Astrocyte (in vitro differentiated cells and primary cell): ENCODE measurements at regions not wholly inside any gene's neighbourhood (a gene's known extent, or its start where the extent isn't known, plus 50 kb on each side); places are given as distances from the start of the nearest gene placed in this dataset.

Source experiments
- DNase-seq: peaks from one replicate; pipeline ENCODE4 v3.0.0-alpha.2; 2010; ENCODE audit warnings: low read depth
- FAIRE-seq: peaks from 2 replicates; lab custom pipeline; 2011; peaks lifted over from hg19 to GRCh38; lab: Jason Lieb, UNC
- H2AFZ ChIP-seq: 2 replicates; pipeline ENCODE4 v1.6.0; 2012; ENCODE audit warnings: low read depth, low read length, inconsistent platforms
- H3K27ac ChIP-seq: 2 replicates; pipeline ENCODE4 v1.5.1; 2011; ENCODE audit warnings: low read depth, low read length, inconsistent platforms
- H3K27me3 ChIP-seq: 2 replicates; pipeline ENCODE4 v1.6.0; 2011; ENCODE audit warnings: low read length, inconsistent platforms; ENCODE audit not compliant: insufficient read depth
- H3K36me3 ChIP-seq: 2 replicates; pipeline ENCODE4 v1.5.1; 2011; ENCODE audit warnings: low read length, inconsistent platforms; ENCODE audit not compliant: insufficient read depth
- H3K4me1 ChIP-seq: 2 replicates; pipeline ENCODE4 v1.5.1; 2011; ENCODE audit warnings: low read length, inconsistent platforms; ENCODE audit not compliant: insufficient read depth
- H3K4me2 ChIP-seq: 2 replicates; pipeline ENCODE4 v1.6.0; 2012; ENCODE audit warnings: low read length, inconsistent platforms
- H3K4me3 ChIP-seq: 2 replicates; pipeline ENCODE4 v1.5.1; 2011; ENCODE audit warnings: low read depth, mild to moderate bottlenecking, low read length, inconsistent platforms; ENCODE audit not compliant: insufficient read depth
- H3K79me2 ChIP-seq: 2 replicates; pipeline ENCODE4 v1.6.0; 2012; ENCODE audit warnings: mild to moderate bottlenecking, low read length, inconsistent platforms; ENCODE audit not compliant: insufficient read depth
- H3K9ac ChIP-seq: 2 replicates; pipeline ENCODE4 v1.6.0; 2012; ENCODE audit warnings: mild to moderate bottlenecking, low read length, inconsistent platforms
- H3K9me3 ChIP-seq: 2 replicates; pipeline ENCODE4 v1.5.1; 2012; ENCODE audit warnings: low read depth, mild to moderate bottlenecking, low read length, inconsistent platforms; ENCODE audit not compliant: insufficient read depth
- H4K20me1 ChIP-seq: 2 replicates; pipeline ENCODE4 v1.6.0; 2012; ENCODE audit warnings: low read length, inconsistent platforms; ENCODE audit not compliant: insufficient read depth
- H3K27ac Mint-ChIP-seq: one replicate; pipeline ENCODE4 v1.8.0; 2021; ENCODE audit warnings: mild to moderate bottlenecking, mixed read lengths; ENCODE audit not compliant: unreplicated experiment
- H3K27me3 Mint-ChIP-seq: one replicate; pipeline ENCODE4 v1.8.0; 2021; ENCODE audit warnings: low read depth, mixed read lengths; ENCODE audit not compliant: unreplicated experiment
- H3K36me3 Mint-ChIP-seq: one replicate; pipeline ENCODE4 v1.8.0; 2021; ENCODE audit warnings: low read depth, mixed read lengths; ENCODE audit not compliant: unreplicated experiment
- H3K4me1 Mint-ChIP-seq: one replicate; pipeline ENCODE4 v1.8.0; 2021; ENCODE audit warnings: low read depth, mixed read lengths; ENCODE audit not compliant: unreplicated experiment
- H3K4me3 Mint-ChIP-seq: one replicate; pipeline ENCODE4 v1.8.0; 2021; ENCODE audit warnings: mild to moderate bottlenecking, moderate library complexity, mixed read lengths; ENCODE audit not compliant: unreplicated experiment
- H3K9me3 Mint-ChIP-seq: one replicate; pipeline ENCODE4 v1.8.0; 2021; ENCODE audit warnings: mild to moderate bottlenecking, mixed read lengths; ENCODE audit not compliant: unreplicated experiment
- EZH2 ChIP-seq: IDR thresholded peaks from 2 replicates; pipeline ENCODE4 v1.6.1; 2012; ENCODE audit warnings: mild to moderate bottlenecking, low read length, inconsistent platforms; ENCODE audit not compliant: insufficient read depth
- TF ChIP-seq, protein P1 (sequence below): IDR thresholded peaks from 2 replicates; pipeline ENCODE4 v1.5.1; 2011; ENCODE audit warnings: low read depth, mild to moderate bottlenecking, inconsistent platforms, low read length, moderate library complexity; ENCODE audit not compliant: insufficient read depth

DNA sequence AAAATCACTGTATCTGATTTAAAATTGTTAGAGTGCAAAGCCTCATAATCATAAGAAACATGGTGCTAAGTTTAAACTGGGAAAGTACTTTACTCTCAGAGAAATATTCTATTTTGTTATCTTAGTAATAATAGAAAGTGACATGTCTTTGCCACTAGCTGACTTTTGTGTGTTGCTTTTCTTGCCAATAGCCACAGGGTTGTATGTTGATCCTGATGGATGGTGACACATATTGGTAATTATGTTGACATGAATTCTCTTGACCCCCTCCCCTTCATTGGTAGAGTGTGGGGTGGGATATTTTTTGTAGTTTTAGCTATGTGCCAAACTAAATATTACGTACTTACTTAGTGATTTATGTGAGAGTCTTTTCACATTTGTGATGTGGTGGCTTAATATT, 103.1 kb upstream of the MAP9 start:
- Histone ChIP-seq H3K27ac (no peak overlapping the region), H4K20me1 (no peaks in the 10 kb centered on the region), H3K4me1 (no peaks in the 10 kb centered on the region), H3K4me3 (no peak overlapping the region), H3K9me3 (no peaks in the 10 kb centered on the region), H3K27me3 (no peaks in the 10 kb centered on the region), H3K79me2 (no peaks in the 10 kb centered on the region), H3K36me3 (no peaks in the 10 kb centered on the region), H3K9ac (no peak overlapping the region), H3K4me2 (no peak overlapping the region), H2AFZ (no peak overlapping the region)
- no peaks in the 10 kb centered on the region for H3K9me3 Mint-ChIP-seq
- no peaks in the 10 kb centered on the region for H3K27me3 Mint-ChIP-seq
- H3K36me3 Mint-ChIP-seq: no peaks in the 10 kb centered on the region
- DNase-seq (no peak), FAIRE-seq (no peak)
- no peak for TF ChIP-seq EZH2
- TF ChIP-seq, protein P1, sequence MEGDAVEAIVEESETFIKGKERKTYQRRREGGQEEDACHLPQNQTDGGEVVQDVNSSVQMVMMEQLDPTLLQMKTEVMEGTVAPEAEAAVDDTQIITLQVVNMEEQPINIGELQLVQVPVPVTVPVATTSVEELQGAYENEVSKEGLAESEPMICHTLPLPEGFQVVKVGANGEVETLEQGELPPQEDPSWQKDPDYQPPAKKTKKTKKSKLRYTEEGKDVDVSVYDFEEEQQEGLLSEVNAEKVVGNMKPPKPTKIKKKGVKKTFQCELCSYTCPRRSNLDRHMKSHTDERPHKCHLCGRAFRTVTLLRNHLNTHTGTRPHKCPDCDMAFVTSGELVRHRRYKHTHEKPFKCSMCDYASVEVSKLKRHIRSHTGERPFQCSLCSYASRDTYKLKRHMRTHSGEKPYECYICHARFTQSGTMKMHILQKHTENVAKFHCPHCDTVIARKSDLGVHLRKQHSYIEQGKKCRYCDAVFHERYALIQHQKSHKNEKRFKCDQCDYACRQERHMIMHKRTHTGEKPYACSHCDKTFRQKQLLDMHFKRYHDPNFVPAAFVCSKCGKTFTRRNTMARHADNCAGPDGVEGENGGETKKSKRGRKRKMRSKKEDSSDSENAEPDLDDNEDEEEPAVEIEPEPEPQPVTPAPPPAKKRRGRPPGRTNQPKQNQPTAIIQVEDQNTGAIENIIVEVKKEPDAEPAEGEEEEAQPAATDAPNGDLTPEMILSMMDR: no peak
- no peak overlapping the region for H3K4me3 Mint-ChIP-seq
- H3K27ac Mint-ChIP-seq: no peak overlapping the region
- H3K4me1 Mint-ChIP-seq: no peaks in the 10 kb centered on the region

DNA sequence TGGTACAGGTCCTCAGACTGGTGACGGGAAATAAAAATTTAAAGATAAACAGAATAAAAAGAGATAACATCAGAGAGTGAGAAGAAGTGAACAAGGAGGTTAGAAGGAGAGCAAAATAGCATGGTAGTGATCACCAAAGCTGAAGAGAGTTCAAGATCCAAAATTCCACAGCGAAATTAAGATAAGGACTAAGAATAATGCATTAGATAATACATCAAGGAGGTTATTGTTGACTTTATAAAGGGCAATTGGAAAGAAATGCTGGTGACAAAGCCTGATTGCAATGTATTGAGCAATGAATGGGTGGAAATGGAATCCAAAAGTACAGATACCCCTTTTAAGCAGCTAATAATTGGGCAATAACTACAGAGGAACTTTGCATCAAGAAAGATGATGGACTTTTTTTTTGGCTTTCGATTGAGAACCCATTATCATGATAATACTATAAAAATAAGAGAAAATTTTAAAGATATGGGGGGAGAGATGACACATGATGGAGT, 101.6 kb upstream of the MAP9 start:
- H3K79me2 ChIP-seq: no peaks in the 10 kb centered on the region
- H3K4me2 ChIP-seq: no peak overlapping the region
- no peak overlapping the region for H3K9ac ChIP-seq
- H3K27me3 Mint-ChIP-seq: no peaks in the 10 kb centered on the region
- no peaks in the 10 kb centered on the region for H3K4me1 Mint-ChIP-seq
- no peaks in the 10 kb centered on the region for H3K36me3 ChIP-seq
- no peak overlapping the region for H2AFZ ChIP-seq
- no peak overlapping the region for H3K4me3 ChIP-seq
- no peaks in the 10 kb centered on the region for H3K36me3 Mint-ChIP-seq
- no peaks in the 10 kb centered on the region for H3K9me3 ChIP-seq
- H3K27me3 ChIP-seq: no peaks in the 10 kb centered on the region
- H3K4me3 Mint-ChIP-seq: no peak overlapping the region
- TF ChIP-seq EZH2: no peak
- TF ChIP-seq, protein P1: no peak
- DNase-seq (peak; percentile 34), FAIRE-seq (no peak)
- no peaks in the 10 kb centered on the region for H3K4me1 ChIP-seq
- no peak overlapping the region for H3K27ac ChIP-seq
- no peak overlapping the region for H3K27ac Mint-ChIP-seq
- H3K9me3 Mint-ChIP-seq: no peaks in the 10 kb centered on the region
- H4K20me1 ChIP-seq: no peaks in the 10 kb centered on the region

DNA sequence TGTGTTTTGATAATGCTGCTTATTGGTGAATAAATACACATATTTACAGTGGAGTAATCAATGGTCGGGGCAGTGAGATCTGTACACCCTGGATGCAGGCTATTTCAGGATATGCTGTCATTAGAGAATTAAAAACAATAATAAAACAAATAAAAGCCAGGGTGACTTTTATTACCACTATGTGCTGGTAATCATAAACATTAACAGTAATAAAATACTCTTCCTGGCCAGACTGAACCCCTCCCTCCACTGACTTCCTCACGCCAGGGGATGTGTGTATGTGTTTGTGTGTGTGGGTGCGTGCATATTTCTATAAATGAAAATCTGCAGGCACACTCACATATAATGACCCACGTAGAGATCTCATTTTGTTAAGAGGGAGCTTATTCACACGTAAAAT, 98.0 kb upstream of the MAP9 start:
- H3K27ac Mint-ChIP-seq: no peak overlapping the region
- H2AFZ ChIP-seq: no peak overlapping the region
- H3K9ac ChIP-seq: no peak overlapping the region
- no peaks in the 10 kb centered on the region for H3K4me1 Mint-ChIP-seq
- H3K36me3 Mint-ChIP-seq: no peaks in the 10 kb centered on the region
- H3K9me3 ChIP-seq: peaks cover 3% of the 10 kb centered on the region
- H3K4me1 ChIP-seq: no peaks in the 10 kb centered on the region
- H3K4me2 ChIP-seq: no peak overlapping the region
- no peak for DNase-seq
- H3K79me2 ChIP-seq: no peaks in the 10 kb centered on the region
- no peaks in the 10 kb centered on the region for H3K36me3 ChIP-seq
- H3K27me3 ChIP-seq: no peaks in the 10 kb centered on the region
- H4K20me1 ChIP-seq: no peaks in the 10 kb centered on the region
- no peak for TF ChIP-seq EZH2
- TF ChIP-seq, protein P1: no peak
- H3K27ac ChIP-seq: no peak overlapping the region
- H3K4me3 Mint-ChIP-seq: no peak overlapping the region
- no peak overlapping the region for H3K4me3 ChIP-seq
- no peak for FAIRE-seq
- H3K9me3 Mint-ChIP-seq: no peaks in the 10 kb centered on the region
- peaks cover 5% of the 10 kb centered on the region for H3K27me3 Mint-ChIP-seq
